Neural cell (in vitro differentiated cells): ENCODE measurements at regions not wholly inside any gene's neighbourhood (a gene's known extent, or its start where the extent isn't known, plus 50 kb on each side); places are given as distances from the start of the nearest gene placed in this dataset.

Experiments
- EP300 ChIP-seq: fragments of 450-650 bp; conservative IDR thresholded peaks from 2 replicates; pipeline ENCODE4 v1.6.1; 2014; ENCODE audit warnings: antibody characterized with exemption, mild to moderate bottlenecking, moderate library complexity; ENCODE audit not compliant: poor library complexity, severe bottlenecking
- RAD21 ChIP-seq: fragments of 450-650 bp; conservative IDR thresholded peaks from 2 replicates; pipeline ENCODE4 v1.6.1; 2014; ENCODE audit warnings: antibody characterized with exemption, mild to moderate bottlenecking, moderate library complexity

GRCh38 chr6:105639124-105639523 is 236.2 kb upstream of the PREP start:
- no peak for TF ChIP-seq EP300
- no peak for TF ChIP-seq RAD21
